ENCODE measurements at regions not wholly inside any gene's neighbourhood (a gene's known extent, or its start where the extent isn't known, plus 50 kb on each side); places are given as distances from the start of the nearest gene placed in this dataset.

GRCh38 chr22:22754268-22754657, 109.8 kb downstream of the GGTLC2 start:
- no peak for TF ChIP-seq CTCF (conservative IDR thresholded peaks at IDR 0.05; ENCODE audit: low read depth, low read length)
- no peak for TF ChIP-seq EZH2 (IDR thresholded peaks at IDR 0.05; ENCODE audit: borderline replicate concordance, low read depth, low read length, poor library complexity, severe bottlenecking)

Measured in A673 (cell line).